DOHH2 (cell line): ENCODE measurements at regions not wholly inside any gene's neighbourhood (a gene's known extent, or its start where the extent isn't known, plus 50 kb on each side); places are given as distances from the start of the nearest gene placed in this dataset.

Experiments
- CTCF ChIP-seq: fragments of 200-600 bp; sonication (generic); IDR thresholded peaks from one replicate; pipeline ENCODE4 v1.5.1; 2014; ENCODE audit warnings: antibody characterized with exemption, mild to moderate bottlenecking, low read depth, low read length; ENCODE audit not compliant: poor library complexity, severe bottlenecking
- EZH2phosphoT487 ChIP-seq: fragments of 200-600 bp; sonication (generic); IDR thresholded peaks from 2 replicates; pipeline ENCODE4 v1.6.1; 2017; ENCODE audit warnings: borderline replicate concordance, mild to moderate bottlenecking, antibody characterized with exemption, low read length, moderate library complexity, mixed read lengths

GRCh38 chr3:168371846-168372245, 276.1 kb upstream of the GOLIM4 start:
- TF ChIP-seq CTCF (no peak), EZH2phosphoT487 (no peak)
